Kidney (tissue), 13 donors: ENCODE measurements at regions not wholly inside any gene's neighbourhood (a gene's known extent, or its start where the extent isn't known, plus 50 kb on each side); places are given as distances from the start of the nearest gene placed in this dataset.

ENCODE experiments used
- DNase-seq, 5 donors: peaks; one replicate each; pipeline ENCODE4 v3.0.0-alpha.2; 2013 to 2020
- FAIRE-seq: peaks from 2 replicates; lab custom pipeline; 2012; peaks lifted over from hg19 to GRCh38; lab: Jason Lieb, UNC
- H3K27ac ChIP-seq, 2 donors: one replicate each; pipeline ENCODE4 v1.7.0; 2013; ENCODE audit warnings: low read depth in 2 of 2, low read length in 2 of 2, inconsistent platforms in 1 of 2
- H3K27me3 ChIP-seq: one replicate; pipeline ENCODE4 v1.7.1; 2013; ENCODE audit warnings: low read length, inconsistent platforms; ENCODE audit not compliant: control insufficient read depth, insufficient read depth
- H3K36me3 ChIP-seq, 3 donors: one replicate each; pipeline versions ENCODE4 v1.7.0 to v1.7.1; 2013; ENCODE audit warnings: low read length in 3 of 3, control low read depth in 1 of 3, inconsistent platforms in 1 of 3; ENCODE audit not compliant: insufficient read depth in 3 of 3, control insufficient read depth in 2 of 3
- H3K4me1 ChIP-seq, 3 donors: one replicate each; pipeline versions ENCODE4 v1.7.0 to v1.7.1; 2013; ENCODE audit warnings: low read length in 3 of 3, inconsistent platforms in 1 of 3, low read depth in 1 of 3; ENCODE audit not compliant: control insufficient read depth in 2 of 3, insufficient read depth in 2 of 3
- H3K4me3 ChIP-seq, 3 donors: one replicate each; pipeline versions ENCODE4 v1.7.0 to v1.8.1; 2013; ENCODE audit warnings: low read length in 3 of 3, control low read depth in 1 of 3, inconsistent platforms in 1 of 3
- H3K9ac ChIP-seq, 3 donors: one replicate each; pipeline versions ENCODE4 v1.7.0 to v1.7.1; 2013; ENCODE audit warnings: low read length in 3 of 3, control low read depth in 1 of 3, inconsistent platforms in 1 of 3
- H3K9me3 ChIP-seq, 3 donors: one replicate each; pipeline versions ENCODE4 v1.7.0 to v1.7.1; 2013; ENCODE audit warnings: low read length in 3 of 3, control low read depth in 1 of 3, inconsistent platforms in 1 of 3; ENCODE audit not compliant: control insufficient read depth in 2 of 3, insufficient read depth in 1 of 3
- CTCF ChIP-seq: IDR thresholded peaks from 3 replicates; pipeline ENCODE4 v1.5.1; 2012; ENCODE audit warnings: mild to moderate bottlenecking, moderate library complexity, borderline replicate concordance; ENCODE audit not compliant: insufficient read depth; ENCODE audit errors: extremely low read depth
- intact Hi-C: fragments of 100-400 bp; cut with DNase I; formaldehyde crosslinking; loops from one replicate; pipeline ENCODE4 v1.11.1; 2022
- donor health status: control.
- donor health status: control.
- donor health status: control.
- donor health status: control.
- donor health status: control.
- donor health status: DM: yes; HTN: yes; CAD: no.
- donor health status: Normal renal cell carcinoma (clear cell type).

GRCh38 chr18:46331316-46331715 lies 227.1 kb downstream of the HAUS1 start:
- Histone ChIP-seq H3K27me3 (no peaks in the 10 kb centered on the region), H3K36me3 (no peaks in the 10 kb centered on the region), H3K4me3 (no peak overlapping the region), H3K4me1 (peaks cover 0 to 6% (median 2%) of the 10 kb centered on the region in 3 donors), H3K27ac (no peak overlapping the region), H3K9ac (no peak overlapping the region), H3K9me3 (no peaks in the 10 kb centered on the region)
- no peak for DNase-seq
- no peak for TF ChIP-seq CTCF
- no peak for FAIRE-seq
- intact Hi-C loops = no loop called here

- H3K4me1 ChIP-seq = peaks cover 0 to 6% (median 2%) of the 10 kb centered on the region in 3 donors
- DNase-seq = no peak
- H3K36me3 ChIP-seq = no peaks in the 10 kb centered on the region
- H3K9me3 ChIP-seq = no peaks in the 10 kb centered on the region
- no peak overlapping the region for H3K27ac ChIP-seq
- no peak for FAIRE-seq
- no peak overlapping the region for H3K9ac ChIP-seq
- no peak overlapping the region for H3K4me3 ChIP-seq
- no peaks in the 10 kb centered on the region for H3K27me3 ChIP-seq
- TF ChIP-seq CTCF = no peak
- intact Hi-C loops = no loop called here
Measured at GRCh38 chr18:46332286-46332801, 228.2 kb downstream of the HAUS1 start.

- H3K4me1 ChIP-seq = peaks cover 0 to 6% (median 2%) of the 10 kb centered on the region in 3 donors
- H3K36me3 ChIP-seq = no peaks in the 10 kb centered on the region
- intact Hi-C loops = no loop called here
- H3K4me3 ChIP-seq = peak overlapping the region in 2 of 3 donors; percentile 56 to 66
- peak in 4 of 5 donors; percentile 60 to 79 (median 66) for DNase-seq
- no peak overlapping the region for H3K27ac ChIP-seq
- no peaks in the 10 kb centered on the region for H3K27me3 ChIP-seq
- no peak for FAIRE-seq
- H3K9me3 ChIP-seq = no peaks in the 10 kb centered on the region
- TF ChIP-seq CTCF = no peak
- peak overlapping the region in 1 of 3 donors; percentile 51 for H3K9ac ChIP-seq
Measured at GRCh38 chr18:46332921-46333341, 228.7 kb downstream of the HAUS1 start.
